Smooth muscle cell (in vitro differentiated cells): ENCODE measurements at regions not wholly inside any gene's neighbourhood (a gene's known extent, or its start where the extent isn't known, plus 50 kb on each side); places are given as distances from the start of the nearest gene placed in this dataset.

ENCODE experiments used
- DNase-seq: peaks from one replicate; lab custom pipeline; 2025; ENCODE audit not compliant: unreplicated experiment; lab: John Stamatoyannopoulos, UW
- H2AFZ ChIP-seq: fragments of 200-600 bp; sonication (generic); 2 replicates; pipeline ENCODE4 v1.6.0; 2016; ENCODE audit warnings: antibody characterized with exemption, low read depth, mild to moderate bottlenecking
- H3F3A ChIP-seq: fragments of 200-600 bp; sonication (generic); 2 replicates; pipeline ENCODE4 v1.6.0; 2017; ENCODE audit warnings: antibody characterized with exemption, low read depth
- H3K27ac ChIP-seq: fragments of 200-600 bp; sonication (generic); 2 replicates; pipeline ENCODE4 v1.5.1; 2016; ENCODE audit warnings: low read depth, mild to moderate bottlenecking
- H3K27me3 ChIP-seq: fragments of 200-600 bp; sonication (generic); 2 replicates; pipeline ENCODE4 v1.6.1; 2016; ENCODE audit warnings: low read depth, mild to moderate bottlenecking
- H3K36me3 ChIP-seq: fragments of 200-600 bp; sonication (generic); 2 replicates; pipeline ENCODE4 v1.5.1; 2016; ENCODE audit warnings: low read depth
- H3K4me1 ChIP-seq: fragments of 200-600 bp; sonication (generic); 2 replicates; pipeline ENCODE4 v1.5.1; 2016; ENCODE audit warnings: low read depth
- H3K4me2 ChIP-seq: fragments of 200-600 bp; sonication (generic); 2 replicates; pipeline ENCODE4 v1.6.0; 2016; ENCODE audit warnings: mild to moderate bottlenecking
- H3K4me3 ChIP-seq: fragments of 200-600 bp; sonication (generic); 2 replicates; pipeline ENCODE4 v1.5.1; 2016; ENCODE audit warnings: mild to moderate bottlenecking
- H3K79me2 ChIP-seq: fragments of 200-600 bp; sonication (generic); 2 replicates; pipeline ENCODE4 v1.6.0; 2016; ENCODE audit warnings: low read depth, mild to moderate bottlenecking
- H3K9ac ChIP-seq: fragments of 200-600 bp; sonication (generic); 2 replicates; pipeline ENCODE4 v1.6.0; 2016; ENCODE audit warnings: low read depth
- H3K9me3 ChIP-seq: fragments of 200-600 bp; sonication (generic); replicated peaks from 2 replicates; pipeline ENCODE4 v1.5.1; 2016; ENCODE audit warnings: low read depth
- H4K20me1 ChIP-seq: fragments of 200-600 bp; sonication (generic); 2 replicates; pipeline ENCODE4 v1.6.0; 2016; ENCODE audit warnings: low read depth
- WGBS: methylation state at CpG from one replicate; pipeline ENCODE4 v1.1.7; 2016; ENCODE audit warnings: low lambda C conversion rate; 5-methylcytosine and 5-hydroxymethylcytosine counted together
- TF ChIP-seq, protein P1 (sequence below): fragments of 200-600 bp; sonication (generic); IDR thresholded peaks from 2 replicates; pipeline ENCODE4 v1.5.1; 2017; ENCODE audit warnings: borderline replicate concordance, mild to moderate bottlenecking, antibody characterized with exemption; ENCODE audit not compliant: insufficient read depth, poor library complexity, severe bottlenecking

DNA sequence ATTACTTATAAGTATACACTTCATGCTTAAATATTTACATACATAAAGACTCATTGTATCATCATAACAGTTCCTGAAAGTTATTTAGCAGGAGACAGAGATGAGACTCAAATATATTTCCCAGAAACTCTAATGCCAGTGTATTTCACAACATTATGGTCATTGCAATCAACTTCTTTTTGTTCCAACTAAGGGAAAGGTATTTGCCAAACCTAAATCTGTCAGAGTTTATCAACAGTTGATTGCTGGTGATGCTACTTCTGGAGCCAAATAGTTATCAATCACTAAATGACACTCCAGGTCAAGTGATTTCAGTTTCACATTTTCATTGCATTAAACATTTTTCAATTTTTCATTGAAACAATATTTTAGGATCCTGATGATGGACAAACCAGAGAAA lies 72.1 kb upstream of the AVPR1A start:
- H3K27me3 ChIP-seq: no peaks in the 10 kb centered on the region
- no peak for DNase-seq
- no peaks in the 10 kb centered on the region for H3K4me1 ChIP-seq
- TF ChIP-seq, protein P1, sequence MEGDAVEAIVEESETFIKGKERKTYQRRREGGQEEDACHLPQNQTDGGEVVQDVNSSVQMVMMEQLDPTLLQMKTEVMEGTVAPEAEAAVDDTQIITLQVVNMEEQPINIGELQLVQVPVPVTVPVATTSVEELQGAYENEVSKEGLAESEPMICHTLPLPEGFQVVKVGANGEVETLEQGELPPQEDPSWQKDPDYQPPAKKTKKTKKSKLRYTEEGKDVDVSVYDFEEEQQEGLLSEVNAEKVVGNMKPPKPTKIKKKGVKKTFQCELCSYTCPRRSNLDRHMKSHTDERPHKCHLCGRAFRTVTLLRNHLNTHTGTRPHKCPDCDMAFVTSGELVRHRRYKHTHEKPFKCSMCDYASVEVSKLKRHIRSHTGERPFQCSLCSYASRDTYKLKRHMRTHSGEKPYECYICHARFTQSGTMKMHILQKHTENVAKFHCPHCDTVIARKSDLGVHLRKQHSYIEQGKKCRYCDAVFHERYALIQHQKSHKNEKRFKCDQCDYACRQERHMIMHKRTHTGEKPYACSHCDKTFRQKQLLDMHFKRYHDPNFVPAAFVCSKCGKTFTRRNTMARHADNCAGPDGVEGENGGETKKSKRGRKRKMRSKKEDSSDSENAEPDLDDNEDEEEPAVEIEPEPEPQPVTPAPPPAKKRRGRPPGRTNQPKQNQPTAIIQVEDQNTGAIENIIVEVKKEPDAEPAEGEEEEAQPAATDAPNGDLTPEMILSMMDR: no peak
- no peak overlapping the region for H3K9ac ChIP-seq
- H4K20me1 ChIP-seq: no peaks in the 10 kb centered on the region
- H3F3A ChIP-seq: no peaks in the 10 kb centered on the region
- no peak overlapping the region for H3K4me3 ChIP-seq
- no peak overlapping the region for H3K4me2 ChIP-seq
- H2AFZ ChIP-seq: no peak overlapping the region
- H3K9me3 ChIP-seq: no peaks in the 10 kb centered on the region
- no peaks in the 10 kb centered on the region for H3K79me2 ChIP-seq
- H3K36me3 ChIP-seq: no peaks in the 10 kb centered on the region
- H3K27ac ChIP-seq: no peak overlapping the region

DNA sequence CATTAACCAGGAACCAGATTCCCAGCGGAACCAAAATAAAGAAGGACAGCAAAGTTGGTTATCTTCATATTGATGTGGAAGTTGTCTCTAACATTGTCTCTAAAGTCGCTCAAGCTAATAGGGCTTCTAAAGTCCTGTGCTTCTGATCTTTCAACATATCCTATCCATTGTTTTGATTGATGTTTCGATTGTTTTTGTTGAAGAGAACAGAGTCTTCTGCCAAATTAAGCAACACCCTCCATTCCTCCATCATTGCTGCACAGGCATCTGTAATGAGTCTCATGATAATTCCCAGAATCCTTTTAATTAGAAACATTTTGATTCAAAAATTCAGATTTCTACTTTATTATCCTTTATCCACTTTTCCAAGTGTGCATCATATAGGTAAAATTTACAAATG lies 71.6 kb upstream of the AVPR1A start:
- no peak overlapping the region for H3K4me3 ChIP-seq
- no peaks in the 10 kb centered on the region for H3K9me3 ChIP-seq
- no peaks in the 10 kb centered on the region for H3K27me3 ChIP-seq
- no peak overlapping the region for H3K9ac ChIP-seq
- no peaks in the 10 kb centered on the region for H3F3A ChIP-seq
- no peak overlapping the region for H3K27ac ChIP-seq
- TF ChIP-seq, protein P1: no peak
- H3K79me2 ChIP-seq: no peaks in the 10 kb centered on the region
- no peak overlapping the region for H3K4me2 ChIP-seq
- H2AFZ ChIP-seq: no peak overlapping the region
- no peak for DNase-seq
- H4K20me1 ChIP-seq: no peaks in the 10 kb centered on the region
- WGBS: 86% methylated on average over 3 of the region's 3 CpGs
- no peaks in the 10 kb centered on the region for H3K4me1 ChIP-seq
- H3K36me3 ChIP-seq: no peaks in the 10 kb centered on the region

DNA sequence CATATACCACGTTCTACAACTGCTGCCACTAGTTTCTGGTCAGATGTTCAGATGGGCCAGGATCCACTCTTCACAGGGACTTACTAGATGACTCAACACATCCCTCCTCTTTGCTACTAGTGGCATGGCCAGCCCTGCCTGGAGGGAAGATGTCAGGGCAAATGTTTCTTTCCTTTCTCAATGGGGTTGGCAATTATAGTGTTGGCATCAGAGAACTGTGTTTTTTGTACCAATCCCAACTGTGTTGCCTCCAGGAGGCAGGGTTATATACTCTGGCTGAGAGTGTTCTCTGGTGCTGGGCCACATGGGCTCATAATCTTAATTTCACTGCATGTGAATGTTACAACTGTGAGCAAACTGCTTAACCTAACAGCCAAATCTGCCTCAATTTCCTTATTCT lies 69.9 kb upstream of the AVPR1A start:
- Histone ChIP-seq H3K4me2 (no peak overlapping the region), H3K36me3 (no peaks in the 10 kb centered on the region), H3K79me2 (no peaks in the 10 kb centered on the region), H4K20me1 (no peaks in the 10 kb centered on the region), H3K27me3 (no peaks in the 10 kb centered on the region), H3K9me3 (no peaks in the 10 kb centered on the region), H2AFZ (no peak overlapping the region), H3K4me3 (no peak overlapping the region), H3K4me1 (no peaks in the 10 kb centered on the region), H3K9ac (no peak overlapping the region), H3K27ac (no peak overlapping the region), H3F3A (no peaks in the 10 kb centered on the region)
- TF ChIP-seq, protein P1: no peak
- no peak for DNase-seq
- 57% methylated on average over 1 of the region's 1 CpG for WGBS

DNA sequence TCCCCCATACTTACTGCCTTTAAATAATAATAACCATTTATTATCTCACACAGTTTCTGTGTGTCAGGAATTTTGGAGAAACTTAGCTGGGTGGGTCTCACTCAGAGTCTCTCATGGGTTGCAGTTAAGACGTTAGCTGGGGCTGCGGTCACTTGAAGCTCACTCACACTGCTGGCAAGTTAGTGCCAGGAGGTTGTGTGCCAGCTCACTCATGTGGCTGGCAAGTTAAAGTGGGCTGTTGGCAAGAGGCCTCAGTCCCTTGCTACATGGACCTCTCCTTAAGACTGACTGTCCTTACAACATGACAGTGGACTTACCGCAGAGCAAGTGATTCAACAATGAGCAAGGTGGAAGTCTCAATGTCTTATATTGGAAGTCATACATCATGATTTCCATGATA lies 61.3 kb upstream of the AVPR1A start:
- no peak overlapping the region for H3K4me3 ChIP-seq
- no peak overlapping the region for H3K27ac ChIP-seq
- 97% methylated on average over 3 of the region's 3 CpGs for WGBS
- H3K4me2 ChIP-seq: no peak overlapping the region
- H4K20me1 ChIP-seq: no peaks in the 10 kb centered on the region
- H3K27me3 ChIP-seq: no peaks in the 10 kb centered on the region
- no peaks in the 10 kb centered on the region for H3K9me3 ChIP-seq
- no peak overlapping the region for H2AFZ ChIP-seq
- H3K9ac ChIP-seq: no peak overlapping the region
- H3K36me3 ChIP-seq: no peaks in the 10 kb centered on the region
- no peaks in the 10 kb centered on the region for H3F3A ChIP-seq
- TF ChIP-seq, protein P1: no peak
- DNase-seq: no peak
- no peaks in the 10 kb centered on the region for H3K4me1 ChIP-seq
- no peaks in the 10 kb centered on the region for H3K79me2 ChIP-seq
